ENCODE measurements at regions not wholly inside any gene's neighbourhood (a gene's known extent, or its start where the extent isn't known, plus 50 kb on each side); places are given as distances from the start of the nearest gene placed in this dataset.

GRCh38 chrX:104316739-104317138 is 62.0 kb upstream of the ESX1 start:
- TF ChIP-seq CTCF (IDR thresholded peaks at IDR 0.05; ENCODE audit: poor library complexity) (no peak), EZH2 (IDR thresholded peaks at IDR 0.05; ENCODE audit: borderline replicate concordance) (no peak)

All from hepatocyte (in vitro differentiated cells).